ENCODE measurements at regions not wholly inside any gene's neighbourhood (a gene's known extent, or its start where the extent isn't known, plus 50 kb on each side); places are given as distances from the start of the nearest gene placed in this dataset.

DNA sequence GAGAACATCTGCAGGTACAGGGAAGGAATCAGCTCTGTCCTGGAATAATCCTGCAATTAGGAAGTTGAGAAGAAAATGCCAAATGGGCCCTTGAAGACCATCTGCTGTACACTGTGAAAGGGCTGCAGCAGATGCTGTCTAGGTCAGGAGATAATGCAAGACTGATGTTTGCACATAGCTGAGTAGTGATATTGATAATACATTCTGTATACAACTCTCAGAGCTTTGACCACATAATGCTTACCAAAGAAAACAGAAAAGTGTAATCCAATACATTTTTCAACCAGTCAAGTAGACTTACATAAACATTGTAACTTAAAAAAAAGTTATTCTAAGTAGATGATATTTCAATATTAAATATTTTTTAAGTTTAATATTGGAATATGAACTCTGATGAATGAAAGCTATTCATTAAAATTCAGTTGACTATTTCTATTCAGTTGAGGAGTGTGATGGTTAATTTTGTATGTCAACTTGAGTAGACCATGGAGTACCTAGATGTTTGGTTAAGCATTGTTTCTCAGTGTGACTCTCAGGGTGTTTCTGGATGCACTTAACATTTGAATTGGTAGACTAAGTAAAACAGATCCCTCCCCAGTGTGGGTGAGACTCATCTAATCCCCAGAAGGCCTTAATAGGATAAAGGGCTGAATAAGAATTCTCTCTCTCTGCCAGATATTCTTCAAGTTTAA, 380.1 kb upstream of the PRR16 start:
- no peaks in the 10 kb centered on the region for H3K4me1 Mint-ChIP-seq (ENCODE audit: low read depth)
- H3K4me1 ChIP-seq (ENCODE audit: insufficient read depth, low read length): no peaks in the 10 kb centered on the region
- H3K27ac ChIP-seq (ENCODE audit: low read depth in 1 of 2, low read length in 2 of 2): no peak overlapping the region
- H3K27ac Mint-ChIP-seq: no peak overlapping the region
- POLR2A ChIA-PET: no interaction called here
- H3K9me3 ChIP-seq (ENCODE audit: control insufficient read depth in 1 of 2, insufficient read depth in 1 of 2, low read length in 2 of 2): no peaks in the 10 kb centered on the region
- DNase-seq (no peak), ATAC-seq (ENCODE audit: poor library complexity) (no peak)
- CTCF ChIA-PET: no interaction called here
- no peaks in the 10 kb centered on the region for H3K27me3 ChIP-seq (ENCODE audit: control insufficient read depth in 1 of 2, insufficient read depth in 2 of 2, low read length in 2 of 2)
- intact Hi-C loops (cut with DNase I, micrococcal nuclease): no loop called here
- TF ChIP-seq, protein P1, sequence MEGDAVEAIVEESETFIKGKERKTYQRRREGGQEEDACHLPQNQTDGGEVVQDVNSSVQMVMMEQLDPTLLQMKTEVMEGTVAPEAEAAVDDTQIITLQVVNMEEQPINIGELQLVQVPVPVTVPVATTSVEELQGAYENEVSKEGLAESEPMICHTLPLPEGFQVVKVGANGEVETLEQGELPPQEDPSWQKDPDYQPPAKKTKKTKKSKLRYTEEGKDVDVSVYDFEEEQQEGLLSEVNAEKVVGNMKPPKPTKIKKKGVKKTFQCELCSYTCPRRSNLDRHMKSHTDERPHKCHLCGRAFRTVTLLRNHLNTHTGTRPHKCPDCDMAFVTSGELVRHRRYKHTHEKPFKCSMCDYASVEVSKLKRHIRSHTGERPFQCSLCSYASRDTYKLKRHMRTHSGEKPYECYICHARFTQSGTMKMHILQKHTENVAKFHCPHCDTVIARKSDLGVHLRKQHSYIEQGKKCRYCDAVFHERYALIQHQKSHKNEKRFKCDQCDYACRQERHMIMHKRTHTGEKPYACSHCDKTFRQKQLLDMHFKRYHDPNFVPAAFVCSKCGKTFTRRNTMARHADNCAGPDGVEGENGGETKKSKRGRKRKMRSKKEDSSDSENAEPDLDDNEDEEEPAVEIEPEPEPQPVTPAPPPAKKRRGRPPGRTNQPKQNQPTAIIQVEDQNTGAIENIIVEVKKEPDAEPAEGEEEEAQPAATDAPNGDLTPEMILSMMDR (IDR thresholded peaks at IDR 0.05): no peak
- no peak overlapping the region for H3K4me3 Mint-ChIP-seq
- no peaks in the 10 kb centered on the region for H3K36me3 ChIP-seq (ENCODE audit: insufficient read depth, low read length)
- H3K9me3 Mint-ChIP-seq: no peaks in the 10 kb centered on the region
- no peaks in the 10 kb centered on the region for H3K27me3 Mint-ChIP-seq
- no peaks in the 10 kb centered on the region for H3K36me3 Mint-ChIP-seq (ENCODE audit: low read depth)
- no peak overlapping the region for H3K4me3 ChIP-seq (ENCODE audit: low read length)

DNA sequence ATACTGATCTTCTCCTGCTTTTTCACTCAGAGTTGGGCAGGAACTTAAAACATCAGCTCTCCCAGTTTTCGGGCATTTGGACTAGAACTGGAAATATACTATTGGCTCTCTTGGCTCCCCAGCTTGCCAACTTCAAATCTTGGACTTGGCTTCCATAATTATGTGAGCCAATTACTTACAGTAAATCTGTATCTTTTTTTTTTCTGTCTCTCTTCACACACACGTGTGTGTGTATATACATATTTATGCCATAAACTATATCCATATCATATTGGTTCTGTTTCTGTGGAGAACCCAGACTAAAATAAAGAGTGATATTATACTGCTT, 379.6 kb upstream of the PRR16 start:
- intact Hi-C loops (cut with DNase I, micrococcal nuclease): no loop called here
- Histone ChIP-seq H3K4me1 (ENCODE audit: insufficient read depth, low read length) (no peaks in the 10 kb centered on the region), H3K9me3 (ENCODE audit: control insufficient read depth in 1 of 2, insufficient read depth in 1 of 2, low read length in 2 of 2) (no peaks in the 10 kb centered on the region), H3K4me3 (ENCODE audit: low read length) (no peak overlapping the region), H3K27ac (ENCODE audit: low read depth in 1 of 2, low read length in 2 of 2) (no peak overlapping the region), H3K36me3 (ENCODE audit: insufficient read depth, low read length) (no peaks in the 10 kb centered on the region), H3K27me3 (ENCODE audit: control insufficient read depth in 1 of 2, insufficient read depth in 2 of 2, low read length in 2 of 2) (no peaks in the 10 kb centered on the region)
- TF ChIP-seq, protein P1 (IDR thresholded peaks at IDR 0.05): no peak
- Mint-ChIP-seq H3K4me1 (ENCODE audit: low read depth) (no peaks in the 10 kb centered on the region), H3K27ac (no peak overlapping the region), H3K9me3 (no peaks in the 10 kb centered on the region), H3K36me3 (ENCODE audit: low read depth) (no peaks in the 10 kb centered on the region), H3K4me3 (no peak overlapping the region), H3K27me3 (no peaks in the 10 kb centered on the region)
- DNase-seq (no peak), ATAC-seq (ENCODE audit: poor library complexity) (no peak)
- ChIA-PET POLR2A (no interaction called here), CTCF (no interaction called here)

DNA sequence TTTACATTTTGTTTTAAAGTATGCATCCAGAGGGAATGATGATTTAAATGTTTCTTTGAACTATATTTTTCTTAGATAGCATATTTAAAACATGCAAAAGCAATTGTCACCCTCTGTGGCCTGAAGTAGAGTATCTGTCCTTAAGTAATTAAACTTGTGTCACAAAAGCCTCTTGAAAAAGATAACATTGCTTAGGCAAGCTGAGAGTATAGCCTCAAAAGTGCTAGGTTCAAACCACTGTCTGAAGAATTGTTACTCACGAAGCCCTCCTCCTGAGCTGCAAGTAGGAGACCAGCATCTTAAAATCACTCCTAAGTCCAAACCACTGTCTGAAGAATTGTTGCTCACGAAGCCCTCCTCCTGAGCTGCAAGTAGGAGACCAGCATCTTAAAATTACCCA, 378.0 kb upstream of the PRR16 start:
- Mint-ChIP-seq H3K27ac (no peak overlapping the region), H3K9me3 (peaks cover 2% of the 10 kb centered on the region), H3K4me1 (ENCODE audit: low read depth) (no peaks in the 10 kb centered on the region), H3K36me3 (ENCODE audit: low read depth) (no peaks in the 10 kb centered on the region), H3K4me3 (no peak overlapping the region), H3K27me3 (peaks cover 4% of the 10 kb centered on the region)
- Histone ChIP-seq H3K36me3 (ENCODE audit: insufficient read depth, low read length) (no peaks in the 10 kb centered on the region), H3K9me3 (ENCODE audit: control insufficient read depth in 1 of 2, insufficient read depth in 1 of 2, low read length in 2 of 2) (no peaks in the 10 kb centered on the region), H3K4me1 (ENCODE audit: insufficient read depth, low read length) (no peaks in the 10 kb centered on the region), H3K4me3 (ENCODE audit: low read length) (no peak overlapping the region), H3K27me3 (ENCODE audit: control insufficient read depth in 1 of 2, insufficient read depth in 2 of 2, low read length in 2 of 2) (no peaks in the 10 kb centered on the region), H3K27ac (ENCODE audit: low read depth in 1 of 2, low read length in 2 of 2) (no peak overlapping the region)
- POLR2A ChIA-PET: no interaction called here
- intact Hi-C loops (cut with DNase I, micrococcal nuclease): no loop called here
- TF ChIP-seq, protein P1 (IDR thresholded peaks at IDR 0.05): no peak
- no peak for DNase-seq
- no peak for ATAC-seq (ENCODE audit: poor library complexity)
- CTCF ChIA-PET: no interaction called here

Data from CD4-positive, alpha-beta T cell (primary cell).